WTC11 (cell line): ENCODE measurements at regions not wholly inside any gene's neighbourhood (a gene's known extent, or its start where the extent isn't known, plus 50 kb on each side); places are given as distances from the start of the nearest gene placed in this dataset.

ENCODE experiments used
- FOXJ3 ChIP-seq: sonication (generic); formaldehyde crosslinking; IDR thresholded peaks from 2 replicates; pipeline ENCODE4 v1.9.0; 2021; ENCODE audit warnings: missing genetic modification reagents, mild to moderate bottlenecking, borderline replicate concordance
- ZNF263 ChIP-seq: sonication (generic); formaldehyde crosslinking; IDR thresholded peaks from 2 replicates; pipeline ENCODE4 v1.8.1; 2022; ENCODE audit warnings: low read depth, mild to moderate bottlenecking, moderate library complexity, missing genetic modification reagents
- TF ChIP-seq, protein P1 (sequence below): fragments of 200-600 bp; IDR thresholded peaks from 2 replicates; pipeline ENCODE4 v1.8.0; 2022; ENCODE audit warnings: antibody characterized with exemption
- TF ChIP-seq, protein P2 (sequence below): sonication (generic); formaldehyde crosslinking; IDR thresholded peaks from 2 replicates; pipeline ENCODE4 v1.8.1; 2023; ENCODE audit warnings: mild to moderate bottlenecking, missing genetic modification reagents, borderline replicate concordance

DNA sequence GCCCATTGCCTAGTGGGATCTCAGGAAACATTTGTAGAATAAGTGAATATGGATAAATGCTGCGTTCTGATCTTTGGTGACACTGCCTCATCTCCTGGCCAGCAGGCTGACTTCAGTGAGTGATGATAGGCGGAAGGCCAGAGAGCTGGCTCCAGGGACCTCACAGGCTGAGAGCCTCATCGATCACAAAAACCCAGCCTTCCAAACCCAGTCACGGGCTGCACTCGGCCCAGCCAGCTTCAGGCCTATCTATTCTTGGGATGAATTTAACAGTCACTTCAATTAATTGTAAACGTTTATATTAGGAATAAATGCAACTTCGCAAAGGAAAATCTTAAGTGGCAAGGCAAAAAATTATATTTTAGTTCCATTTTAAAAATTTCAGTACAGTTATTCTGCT lies 201.6 kb downstream of the IRX2 start:
- no peak for TF ChIP-seq ZNF263
- TF ChIP-seq, protein P1, sequence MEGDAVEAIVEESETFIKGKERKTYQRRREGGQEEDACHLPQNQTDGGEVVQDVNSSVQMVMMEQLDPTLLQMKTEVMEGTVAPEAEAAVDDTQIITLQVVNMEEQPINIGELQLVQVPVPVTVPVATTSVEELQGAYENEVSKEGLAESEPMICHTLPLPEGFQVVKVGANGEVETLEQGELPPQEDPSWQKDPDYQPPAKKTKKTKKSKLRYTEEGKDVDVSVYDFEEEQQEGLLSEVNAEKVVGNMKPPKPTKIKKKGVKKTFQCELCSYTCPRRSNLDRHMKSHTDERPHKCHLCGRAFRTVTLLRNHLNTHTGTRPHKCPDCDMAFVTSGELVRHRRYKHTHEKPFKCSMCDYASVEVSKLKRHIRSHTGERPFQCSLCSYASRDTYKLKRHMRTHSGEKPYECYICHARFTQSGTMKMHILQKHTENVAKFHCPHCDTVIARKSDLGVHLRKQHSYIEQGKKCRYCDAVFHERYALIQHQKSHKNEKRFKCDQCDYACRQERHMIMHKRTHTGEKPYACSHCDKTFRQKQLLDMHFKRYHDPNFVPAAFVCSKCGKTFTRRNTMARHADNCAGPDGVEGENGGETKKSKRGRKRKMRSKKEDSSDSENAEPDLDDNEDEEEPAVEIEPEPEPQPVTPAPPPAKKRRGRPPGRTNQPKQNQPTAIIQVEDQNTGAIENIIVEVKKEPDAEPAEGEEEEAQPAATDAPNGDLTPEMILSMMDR, result no peak
- TF ChIP-seq FOXJ3 (CRISPR knock-in tag), result no peak
- TF ChIP-seq, protein P2, sequence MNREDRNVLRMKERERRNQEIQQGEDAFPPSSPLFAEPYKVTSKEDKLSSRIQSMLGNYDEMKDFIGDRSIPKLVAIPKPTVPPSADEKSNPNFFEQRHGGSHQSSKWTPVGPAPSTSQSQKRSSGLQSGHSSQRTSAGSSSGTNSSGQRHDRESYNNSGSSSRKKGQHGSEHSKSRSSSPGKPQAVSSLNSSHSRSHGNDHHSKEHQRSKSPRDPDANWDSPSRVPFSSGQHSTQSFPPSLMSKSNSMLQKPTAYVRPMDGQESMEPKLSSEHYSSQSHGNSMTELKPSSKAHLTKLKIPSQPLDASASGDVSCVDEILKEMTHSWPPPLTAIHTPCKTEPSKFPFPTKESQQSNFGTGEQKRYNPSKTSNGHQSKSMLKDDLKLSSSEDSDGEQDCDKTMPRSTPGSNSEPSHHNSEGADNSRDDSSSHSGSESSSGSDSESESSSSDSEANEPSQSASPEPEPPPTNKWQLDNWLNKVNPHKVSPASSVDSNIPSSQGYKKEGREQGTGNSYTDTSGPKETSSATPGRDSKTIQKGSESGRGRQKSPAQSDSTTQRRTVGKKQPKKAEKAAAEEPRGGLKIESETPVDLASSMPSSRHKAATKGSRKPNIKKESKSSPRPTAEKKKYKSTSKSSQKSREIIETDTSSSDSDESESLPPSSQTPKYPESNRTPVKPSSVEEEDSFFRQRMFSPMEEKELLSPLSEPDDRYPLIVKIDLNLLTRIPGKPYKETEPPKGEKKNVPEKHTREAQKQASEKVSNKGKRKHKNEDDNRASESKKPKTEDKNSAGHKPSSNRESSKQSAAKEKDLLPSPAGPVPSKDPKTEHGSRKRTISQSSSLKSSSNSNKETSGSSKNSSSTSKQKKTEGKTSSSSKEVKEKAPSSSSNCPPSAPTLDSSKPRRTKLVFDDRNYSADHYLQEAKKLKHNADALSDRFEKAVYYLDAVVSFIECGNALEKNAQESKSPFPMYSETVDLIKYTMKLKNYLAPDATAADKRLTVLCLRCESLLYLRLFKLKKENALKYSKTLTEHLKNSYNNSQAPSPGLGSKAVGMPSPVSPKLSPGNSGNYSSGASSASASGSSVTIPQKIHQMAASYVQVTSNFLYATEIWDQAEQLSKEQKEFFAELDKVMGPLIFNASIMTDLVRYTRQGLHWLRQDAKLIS (CRISPR knock-in tag), result no peak
